ENCODE measurements at regions not wholly inside any gene's neighbourhood (a gene's known extent, or its start where the extent isn't known, plus 50 kb on each side); places are given as distances from the start of the nearest gene placed in this dataset.

DNA sequence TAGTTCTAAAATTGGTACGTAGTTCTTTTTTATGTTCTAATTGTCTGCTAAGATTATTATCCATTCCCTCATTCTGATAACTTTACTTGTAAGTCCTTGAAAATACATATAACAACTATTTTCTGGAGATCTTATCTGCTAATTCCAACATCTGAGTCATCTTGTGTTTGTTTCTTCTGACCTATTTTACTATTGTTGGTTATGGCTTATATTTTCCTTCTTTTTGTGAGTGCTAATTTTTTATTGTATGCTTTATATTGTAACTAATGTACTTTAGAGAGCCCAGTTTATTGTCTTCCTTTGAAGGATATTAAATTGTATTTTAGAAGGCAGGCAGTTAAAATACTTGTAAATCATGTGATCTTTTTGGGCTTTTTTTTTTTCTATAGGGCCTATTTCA lies 149.3 kb upstream of the LRFN5 start:
- no peak for DNase-seq
- H3K27ac Mint-ChIP-seq, result no peak overlapping the region
- no peaks in the 10 kb centered on the region for H3K9me3 Mint-ChIP-seq
- H3K4me1 ChIP-seq (ENCODE audit: control insufficient read depth, insufficient read depth, low read length), result no peaks in the 10 kb centered on the region
- H3K4me3 ChIP-seq (ENCODE audit: low read length), result no peak overlapping the region
- no peak overlapping the region for H3K4me3 Mint-ChIP-seq
- H3K9me3 ChIP-seq (ENCODE audit: control insufficient read depth, low read length), result no peaks in the 10 kb centered on the region
- no CpG with 5 or more reads among the region's 1 CpG for WGBS, 2 experiments (ENCODE audit: insufficient coverage in 1 of 2, insufficient read length in 1 of 2)
- H3K27me3 ChIP-seq (ENCODE audit: control insufficient read depth, insufficient read depth, low read length, poor library complexity, severe bottlenecking), result no peaks in the 10 kb centered on the region
- H3K27me3 Mint-ChIP-seq (ENCODE audit: insufficient read depth), result no peaks in the 10 kb centered on the region
- H3K9ac ChIP-seq (ENCODE audit: extremely low read depth, low read length, poor library complexity, severe bottlenecking), result no peak overlapping the region
- H3K36me3 ChIP-seq (ENCODE audit: control insufficient read depth, insufficient read depth, low read length), result no peaks in the 10 kb centered on the region
- TF ChIP-seq, protein P1, sequence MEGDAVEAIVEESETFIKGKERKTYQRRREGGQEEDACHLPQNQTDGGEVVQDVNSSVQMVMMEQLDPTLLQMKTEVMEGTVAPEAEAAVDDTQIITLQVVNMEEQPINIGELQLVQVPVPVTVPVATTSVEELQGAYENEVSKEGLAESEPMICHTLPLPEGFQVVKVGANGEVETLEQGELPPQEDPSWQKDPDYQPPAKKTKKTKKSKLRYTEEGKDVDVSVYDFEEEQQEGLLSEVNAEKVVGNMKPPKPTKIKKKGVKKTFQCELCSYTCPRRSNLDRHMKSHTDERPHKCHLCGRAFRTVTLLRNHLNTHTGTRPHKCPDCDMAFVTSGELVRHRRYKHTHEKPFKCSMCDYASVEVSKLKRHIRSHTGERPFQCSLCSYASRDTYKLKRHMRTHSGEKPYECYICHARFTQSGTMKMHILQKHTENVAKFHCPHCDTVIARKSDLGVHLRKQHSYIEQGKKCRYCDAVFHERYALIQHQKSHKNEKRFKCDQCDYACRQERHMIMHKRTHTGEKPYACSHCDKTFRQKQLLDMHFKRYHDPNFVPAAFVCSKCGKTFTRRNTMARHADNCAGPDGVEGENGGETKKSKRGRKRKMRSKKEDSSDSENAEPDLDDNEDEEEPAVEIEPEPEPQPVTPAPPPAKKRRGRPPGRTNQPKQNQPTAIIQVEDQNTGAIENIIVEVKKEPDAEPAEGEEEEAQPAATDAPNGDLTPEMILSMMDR (conservative IDR thresholded peaks at IDR 0.05), result no peak
- peaks cover 20% of the 10 kb centered on the region for H3K4me1 Mint-ChIP-seq
- H3K27ac ChIP-seq (ENCODE audit: low read depth, low read length), result no peak overlapping the region
- H3K36me3 Mint-ChIP-seq (ENCODE audit: low read depth), result no peaks in the 10 kb centered on the region

DNA sequence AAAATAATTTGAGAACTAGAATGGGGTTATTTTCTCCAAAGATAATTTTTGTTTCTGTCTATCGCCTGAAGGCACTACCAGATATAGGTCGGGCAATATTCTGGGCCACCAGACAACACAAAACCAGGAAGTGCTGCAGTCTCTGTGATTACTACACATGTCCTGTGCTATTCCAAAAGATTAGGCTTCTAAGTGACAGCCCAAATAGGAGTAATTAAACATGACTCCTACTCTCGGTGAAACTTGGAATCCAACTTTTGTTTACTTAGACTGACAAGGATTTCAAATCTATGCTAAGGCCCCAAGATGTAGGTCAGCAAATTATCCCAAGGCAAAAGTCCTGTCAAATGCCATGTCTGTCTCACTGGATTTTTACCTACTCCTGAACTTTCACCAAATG lies 157.6 kb upstream of the LRFN5 start:
- H3K9me3 Mint-ChIP-seq, result no peaks in the 10 kb centered on the region
- H3K4me1 Mint-ChIP-seq, result peaks cover 18% of the 10 kb centered on the region

DNA sequence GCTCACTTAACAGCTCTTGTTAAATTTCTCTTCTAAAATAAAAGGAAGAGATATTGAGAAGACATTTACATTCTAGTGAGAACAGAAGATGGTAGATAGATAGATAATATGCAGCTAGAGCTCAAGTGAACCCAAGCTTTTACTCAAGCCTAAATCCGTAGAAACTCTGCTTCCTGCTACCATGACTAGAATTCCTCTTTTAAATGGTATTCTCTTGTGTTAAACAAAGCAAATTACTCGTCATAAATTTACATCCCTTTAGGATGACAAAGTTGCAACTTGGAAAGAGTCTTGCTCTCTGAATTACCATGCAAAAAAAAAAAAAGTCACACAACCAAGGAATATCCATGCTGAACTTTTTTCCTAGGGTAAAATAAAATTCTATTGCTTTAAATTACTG lies 160.7 kb upstream of the LRFN5 start:
- H3K9me3 Mint-ChIP-seq, result no peaks in the 10 kb centered on the region
- H3K27ac Mint-ChIP-seq, result no peak overlapping the region
- no peaks in the 10 kb centered on the region for H3K36me3 Mint-ChIP-seq (ENCODE audit: low read depth)
- DNase-seq, result no peak
- H3K4me1 Mint-ChIP-seq, result peaks cover 18% of the 10 kb centered on the region
- Histone ChIP-seq H3K36me3 (ENCODE audit: control insufficient read depth, insufficient read depth, low read length) (no peaks in the 10 kb centered on the region), H3K9ac (ENCODE audit: extremely low read depth, low read length, poor library complexity, severe bottlenecking) (no peak overlapping the region), H3K4me3 (ENCODE audit: low read length) (no peak overlapping the region), H3K4me1 (ENCODE audit: control insufficient read depth, insufficient read depth, low read length) (peaks cover 10% of the 10 kb centered on the region), H3K27ac (ENCODE audit: low read depth, low read length) (no peak overlapping the region), H3K9me3 (ENCODE audit: control insufficient read depth, low read length) (no peaks in the 10 kb centered on the region), H3K27me3 (ENCODE audit: control insufficient read depth, insufficient read depth, low read length, poor library complexity, severe bottlenecking) (no peaks in the 10 kb centered on the region)
- WGBS, 2 experiments (ENCODE audit: insufficient coverage in 1 of 2, insufficient read length in 1 of 2), result 27 to 56% methylated on average over 2 of the region's 2 CpGs
- no peak overlapping the region for H3K4me3 Mint-ChIP-seq
- TF ChIP-seq, protein P1 (conservative IDR thresholded peaks at IDR 0.05), result no peak
- H3K27me3 Mint-ChIP-seq (ENCODE audit: insufficient read depth), result no peaks in the 10 kb centered on the region

More for the DNA sequence above, 157.6 kb upstream of the LRFN5 start:
- H3K4me1 ChIP-seq (ENCODE audit: control insufficient read depth, insufficient read depth, low read length), result peaks cover 10% of the 10 kb centered on the region
- no peaks in the 10 kb centered on the region for H3K27me3 ChIP-seq (ENCODE audit: control insufficient read depth, insufficient read depth, low read length, poor library complexity, severe bottlenecking)
- TF ChIP-seq, protein P1 (conservative IDR thresholded peaks at IDR 0.05), result no peak
- no peaks in the 10 kb centered on the region for H3K9me3 ChIP-seq (ENCODE audit: control insufficient read depth, low read length)
- no peak overlapping the region for H3K27ac Mint-ChIP-seq
- no peaks in the 10 kb centered on the region for H3K36me3 Mint-ChIP-seq (ENCODE audit: low read depth)
- H3K27me3 Mint-ChIP-seq (ENCODE audit: insufficient read depth), result no peaks in the 10 kb centered on the region
- H3K4me3 Mint-ChIP-seq, result no peak overlapping the region
- peak overlapping the region; percentile 53 for H3K4me3 ChIP-seq (ENCODE audit: low read length)
- DNase-seq, result no peak
- H3K27ac ChIP-seq (ENCODE audit: low read depth, low read length), result no peak overlapping the region
- H3K36me3 ChIP-seq (ENCODE audit: control insufficient read depth, insufficient read depth, low read length), result no peaks in the 10 kb centered on the region
- no peak overlapping the region for H3K9ac ChIP-seq (ENCODE audit: extremely low read depth, low read length, poor library complexity, severe bottlenecking)
- 83 to 94% methylated on average over 3 of the region's 3 CpGs for WGBS, 2 experiments (ENCODE audit: insufficient coverage in 1 of 2, insufficient read length in 1 of 2)
